NCI-H2196 (cell line): ENCODE measurements at regions not wholly inside any gene's neighbourhood (a gene's known extent, or its start where the extent isn't known, plus 50 kb on each side); places are given as distances from the start of the nearest gene placed in this dataset.
"Not testable (repeated sequence)": the region's sequence is repeated elsewhere in the genome, so short reads cannot be mapped to it uniquely, and the experiment has no call there.

ENCODE experiments used
- DNase-seq: peaks from one replicate; lab custom pipeline; 2025; ENCODE audit not compliant: unreplicated experiment; lab: John Stamatoyannopoulos, UW

DNA sequence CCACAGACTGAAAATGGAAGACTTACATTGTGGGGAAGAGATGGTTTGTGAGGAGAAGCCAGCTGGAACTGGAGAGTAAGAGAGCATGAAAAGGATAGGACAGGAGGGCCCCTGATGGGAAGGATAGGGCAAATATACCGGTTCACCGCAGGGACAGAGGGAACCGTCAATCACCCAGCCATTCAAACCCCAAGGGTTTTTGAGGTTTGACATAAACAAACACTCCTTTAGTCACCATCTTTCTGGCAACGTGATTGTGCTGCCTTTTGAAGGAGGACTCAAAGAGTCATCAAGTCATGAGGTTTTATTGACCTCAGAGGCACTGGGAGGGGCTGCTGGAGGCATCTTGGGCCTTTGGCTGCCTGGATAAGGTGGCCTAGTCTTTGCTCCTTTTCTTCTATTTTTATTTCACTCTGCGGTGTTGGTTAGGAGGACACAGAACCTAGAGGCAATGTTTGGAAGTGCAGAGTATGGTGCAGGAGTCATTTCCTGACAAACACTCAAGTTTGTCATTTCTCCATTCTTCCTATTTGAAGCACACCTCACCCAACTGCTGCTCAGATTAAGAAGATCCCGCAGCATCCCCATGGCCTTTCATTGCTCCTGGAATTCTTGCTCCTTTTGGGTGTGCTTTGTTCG, 487.3 kb upstream of the SPRED2 start:
- DNase-seq = no peak

DNA sequence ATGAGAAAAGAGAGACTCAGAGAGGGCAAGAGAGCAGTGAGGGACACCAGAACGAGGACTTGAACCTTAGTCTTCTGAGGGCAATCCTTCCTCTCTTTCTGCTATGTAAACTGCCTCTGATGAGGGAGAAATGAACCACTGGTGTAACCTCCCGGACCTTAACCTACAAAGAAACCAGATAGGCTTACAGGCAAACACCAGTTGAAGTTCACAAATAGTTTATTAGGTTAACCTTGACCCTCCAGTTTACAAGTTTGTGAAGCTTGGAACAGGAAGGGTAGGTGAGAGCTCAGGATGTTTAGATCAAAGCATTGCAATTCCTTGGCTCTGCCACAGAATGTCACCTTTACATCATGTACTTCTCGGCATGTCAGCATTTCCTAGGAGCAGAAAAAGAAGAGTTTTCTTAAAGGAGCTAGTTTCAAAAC, 486.4 kb upstream of the SPRED2 start:
- no peak for DNase-seq

DNA sequence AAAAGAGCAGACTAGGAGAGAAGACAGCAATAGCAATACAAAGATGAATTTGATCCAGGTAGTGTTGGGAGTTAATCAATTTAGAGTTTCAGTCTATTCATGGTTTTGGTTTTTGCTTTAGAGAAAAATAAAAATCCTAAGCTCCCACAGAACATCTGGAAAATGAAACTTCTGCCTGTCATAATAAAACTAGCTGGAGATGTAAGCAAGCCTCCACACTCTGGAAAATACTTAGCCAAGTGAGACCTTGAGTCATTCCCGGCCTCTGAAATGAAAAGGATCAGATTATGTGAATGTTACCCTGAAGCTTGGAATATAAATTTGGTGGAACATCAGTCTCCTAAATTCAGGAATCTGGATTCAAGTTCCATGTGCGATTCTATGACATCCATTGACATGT, 485.6 kb upstream of the SPRED2 start:
- no peak for DNase-seq

DNA sequence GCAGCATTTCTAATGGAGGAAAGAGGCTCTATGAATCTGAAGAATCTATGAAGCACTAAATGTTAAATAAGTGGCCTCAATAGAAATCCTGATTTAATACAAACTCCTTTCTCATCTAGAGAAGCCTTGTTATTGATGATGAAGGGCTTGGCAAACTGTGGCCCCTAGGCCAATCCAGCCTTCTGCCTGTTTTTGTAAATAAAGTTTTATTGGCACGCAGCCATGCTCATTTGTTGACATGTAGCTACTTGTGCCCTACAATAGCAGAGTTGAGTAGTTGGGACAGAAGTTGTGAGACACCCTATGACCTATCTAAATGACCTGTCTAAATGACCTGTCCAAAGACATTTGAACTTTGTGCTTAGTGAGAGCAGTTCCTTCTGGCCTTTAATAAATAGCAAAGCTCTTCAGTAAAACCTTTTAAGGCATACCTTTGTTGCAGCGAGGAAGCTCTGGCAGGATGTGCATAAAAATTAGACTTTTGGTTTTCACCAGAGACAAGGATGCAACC, 484.4 kb upstream of the SPRED2 start:
- DNase-seq = no peak

DNA sequence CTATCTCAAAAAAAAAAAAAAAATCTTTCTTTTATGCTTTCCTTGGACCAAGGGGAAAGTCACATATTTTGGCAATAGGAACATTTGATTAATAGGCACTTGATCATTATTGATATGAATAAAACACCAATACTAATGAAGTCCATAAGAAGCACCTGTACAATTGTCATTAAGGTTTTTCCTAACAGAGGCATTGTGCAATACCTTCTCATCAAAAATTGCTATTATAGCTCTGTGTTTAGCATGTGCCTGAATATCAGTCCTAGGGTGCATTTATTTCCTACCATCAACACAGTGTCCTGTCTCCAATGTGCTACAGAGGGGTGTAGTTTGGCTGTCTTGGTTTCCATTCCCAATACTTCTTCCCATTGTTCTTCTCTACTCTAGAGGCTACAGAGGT, 483.8 kb upstream of the SPRED2 start:
- no peak for DNase-seq

DNA sequence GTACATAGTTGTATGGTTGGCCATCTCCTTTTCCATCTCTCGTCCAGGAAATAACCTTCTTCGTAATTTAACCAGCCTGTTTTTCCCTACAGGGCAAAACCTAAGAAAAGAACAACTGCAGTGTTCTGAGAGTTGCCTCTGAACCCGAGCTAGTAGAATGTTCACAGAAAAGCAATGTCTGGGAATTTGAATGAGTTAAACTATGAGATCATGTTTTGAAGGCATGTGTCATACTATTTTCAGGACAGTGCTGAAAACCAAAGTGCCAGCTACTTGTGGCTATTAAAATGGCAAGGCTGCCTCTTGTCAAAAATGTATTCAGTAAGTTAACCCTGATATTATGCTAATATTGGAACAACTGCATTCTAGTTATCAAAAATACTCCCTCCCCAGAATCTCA, 482.9 kb upstream of the SPRED2 start:
- no peak for DNase-seq

DNA sequence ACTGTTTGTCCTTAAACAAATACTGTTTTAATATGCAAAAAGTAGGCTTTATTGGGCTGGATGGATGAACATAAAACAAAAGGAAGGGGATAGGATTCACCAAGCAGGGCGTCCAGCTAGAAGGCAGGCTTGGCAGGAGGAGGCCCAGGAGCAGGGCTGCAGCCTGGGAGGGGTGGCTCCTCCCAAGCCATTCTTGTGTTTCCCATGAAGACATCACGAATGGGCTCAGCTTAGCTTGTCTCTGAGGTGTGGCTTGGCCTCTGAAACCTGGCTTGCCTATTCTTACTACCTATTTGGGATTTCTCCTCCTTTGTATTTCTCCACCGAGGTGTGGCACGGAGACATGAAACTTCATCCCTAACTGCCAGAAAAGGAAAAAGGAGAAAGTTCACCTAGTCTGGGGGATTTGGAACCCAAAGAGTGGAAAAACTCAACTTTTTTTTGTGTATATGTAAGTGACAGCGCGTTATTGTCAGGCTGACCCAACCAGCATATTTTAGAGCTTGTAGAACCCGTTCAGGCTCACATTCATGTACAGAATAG, 481.9 kb upstream of the SPRED2 start:
- DNase-seq = no peak

DNA sequence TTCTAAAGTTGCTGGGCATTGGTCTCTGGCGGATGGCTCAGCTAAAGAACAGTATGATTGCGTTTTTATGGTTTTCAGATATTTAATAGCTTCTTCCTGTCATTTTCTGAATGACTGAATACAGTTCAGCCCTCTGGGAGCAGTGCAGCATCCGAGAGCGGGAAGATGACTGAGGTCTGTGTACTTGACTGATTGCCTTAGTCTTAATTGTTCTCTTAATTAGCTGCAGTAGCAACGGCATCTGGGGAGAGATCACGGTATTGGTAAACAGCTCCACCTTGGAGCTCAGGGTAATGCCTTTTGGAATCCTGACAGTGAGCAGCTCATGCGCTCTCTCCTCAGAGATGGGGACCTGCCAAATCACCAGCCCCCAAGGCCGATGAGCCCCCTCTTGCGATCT, 481.4 kb upstream of the SPRED2 start:
- DNase-seq = no peak

DNA sequence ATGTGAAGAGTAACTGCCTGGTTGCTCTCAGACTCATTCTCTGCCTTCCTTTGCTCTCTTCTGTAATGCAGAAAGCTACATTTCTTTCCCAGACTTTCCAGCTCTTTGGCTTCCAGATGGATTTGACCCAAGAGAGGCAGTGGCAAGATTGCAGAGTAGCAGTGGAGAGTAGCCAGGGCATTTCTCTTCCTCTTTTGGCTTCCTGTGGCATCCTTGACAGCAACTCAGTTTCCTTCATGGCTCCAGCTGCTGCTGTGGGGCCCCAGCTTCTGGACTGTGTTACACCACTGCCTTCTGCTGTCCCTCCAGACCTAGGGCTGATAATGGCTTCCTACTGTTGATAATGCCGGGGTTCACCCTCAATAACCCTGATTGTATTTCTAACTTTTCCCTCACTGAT, 469.4 kb upstream of the SPRED2 start:
- no peak for DNase-seq

DNA sequence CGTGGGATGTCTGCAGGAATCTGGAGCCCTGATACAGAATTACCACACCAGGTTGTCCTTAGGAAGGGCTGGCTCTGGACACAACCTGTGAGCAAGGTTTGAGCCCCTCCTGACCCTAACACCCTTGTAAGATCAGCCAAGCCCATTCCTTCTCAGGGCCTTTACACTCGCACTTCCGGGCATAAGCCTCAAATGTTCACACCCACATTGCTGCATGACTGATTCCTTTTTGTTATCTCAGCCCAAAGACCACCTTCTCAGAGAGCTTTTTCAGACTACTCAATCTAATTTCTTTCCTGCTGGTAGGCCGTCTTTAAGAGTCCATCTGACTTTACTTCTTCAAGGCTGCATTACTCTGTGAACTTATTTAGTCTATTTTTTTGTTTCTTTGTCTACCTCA, 464.0 kb upstream of the SPRED2 start:
- no peak for DNase-seq

DNA sequence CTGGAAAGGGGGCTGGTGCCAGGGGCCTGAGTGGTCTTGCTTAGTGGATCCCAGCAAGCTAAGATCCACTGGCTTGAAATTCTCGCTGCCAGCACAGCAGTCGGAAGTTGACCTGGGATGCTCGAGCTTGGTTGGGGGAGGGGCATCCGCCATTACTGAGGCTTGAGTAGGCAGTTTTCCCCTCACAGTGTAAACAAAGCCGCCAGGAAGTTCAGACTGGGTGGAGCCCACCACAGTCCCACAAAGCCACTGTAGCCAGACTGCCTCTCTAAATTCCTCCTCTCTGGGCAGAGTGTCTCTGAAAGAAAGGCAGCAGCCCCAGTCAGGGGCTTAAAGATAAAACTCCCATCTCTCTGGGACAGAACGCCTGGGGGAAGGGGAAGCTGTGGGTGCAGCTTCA, 457.7 kb upstream of the SPRED2 start:
- DNase-seq = not testable (repeated sequence)

DNA sequence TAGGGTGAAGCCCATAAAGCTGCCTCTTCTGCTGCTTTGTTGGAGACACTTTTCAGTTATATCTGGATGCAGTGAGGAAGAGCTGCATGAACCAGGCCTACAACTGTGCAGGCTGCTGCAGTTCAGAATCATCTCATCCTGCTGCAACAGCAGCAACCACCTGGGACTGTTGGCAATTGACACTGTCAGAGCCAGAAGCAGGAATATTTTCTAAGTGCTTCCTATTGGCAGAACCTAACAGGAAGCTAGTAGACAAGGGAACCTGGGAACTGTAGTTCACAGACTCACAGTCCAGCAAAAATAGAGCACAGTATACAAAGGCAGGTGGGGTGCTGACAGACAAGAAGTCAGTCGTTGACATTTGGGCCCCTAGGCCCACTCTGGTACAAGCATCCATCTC, 452.9 kb upstream of the SPRED2 start:
- DNase-seq = no peak

DNA sequence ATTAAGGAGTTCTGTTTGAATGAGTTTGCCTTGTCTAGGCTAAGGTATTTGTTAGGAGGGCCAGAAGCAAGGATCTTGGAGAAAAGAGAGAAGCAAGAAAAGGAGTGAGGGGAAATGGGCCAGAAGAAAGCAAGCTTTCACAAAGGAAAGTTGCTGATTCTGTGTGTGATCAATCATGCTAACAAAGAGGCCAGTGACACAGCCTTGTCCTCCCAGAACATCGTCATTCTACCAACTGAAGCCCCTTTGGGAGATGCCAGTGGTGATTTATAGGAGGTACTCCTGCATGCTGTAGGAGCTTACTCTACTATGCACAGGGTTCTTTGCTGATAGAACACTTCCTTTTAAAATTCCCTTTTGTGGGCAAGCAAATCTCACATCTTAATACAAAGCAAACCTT, 449.2 kb upstream of the SPRED2 start:
- no peak for DNase-seq

DNA sequence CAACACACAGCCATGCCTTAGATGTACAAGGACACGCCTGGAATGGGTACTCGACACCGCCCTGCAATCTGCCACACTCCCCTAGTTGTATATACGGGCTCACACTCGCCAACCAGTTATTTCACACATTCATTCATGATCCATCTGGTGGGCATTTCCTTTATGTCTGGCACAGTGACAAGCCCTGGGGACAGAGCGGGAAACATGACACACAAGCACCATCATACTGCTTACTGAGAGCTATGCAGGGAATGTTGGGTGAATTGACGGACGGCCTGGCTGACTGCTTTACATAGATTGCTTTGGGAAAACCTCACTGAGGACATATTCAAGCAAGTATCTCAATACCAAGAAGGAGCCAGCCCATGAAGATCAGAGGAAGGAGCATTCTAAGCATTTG, 448.0 kb upstream of the SPRED2 start:
- DNase-seq = no peak

DNA sequence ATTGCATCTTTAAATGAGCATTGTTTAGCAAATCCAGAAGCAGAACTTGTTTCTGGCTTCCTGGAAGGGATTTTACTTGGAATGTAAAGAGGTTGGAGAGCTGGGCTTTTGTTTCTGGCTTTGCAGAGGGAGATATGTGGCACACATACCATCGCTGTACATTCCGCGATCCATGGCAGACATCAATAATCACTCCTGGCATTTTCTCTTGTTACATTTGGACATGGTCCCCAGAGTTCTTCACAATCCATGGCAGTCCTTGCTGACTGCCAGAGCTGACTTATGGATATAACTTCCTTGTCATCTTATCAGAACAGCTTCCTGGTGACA, 445.6 kb upstream of the SPRED2 start:
- no peak for DNase-seq

DNA sequence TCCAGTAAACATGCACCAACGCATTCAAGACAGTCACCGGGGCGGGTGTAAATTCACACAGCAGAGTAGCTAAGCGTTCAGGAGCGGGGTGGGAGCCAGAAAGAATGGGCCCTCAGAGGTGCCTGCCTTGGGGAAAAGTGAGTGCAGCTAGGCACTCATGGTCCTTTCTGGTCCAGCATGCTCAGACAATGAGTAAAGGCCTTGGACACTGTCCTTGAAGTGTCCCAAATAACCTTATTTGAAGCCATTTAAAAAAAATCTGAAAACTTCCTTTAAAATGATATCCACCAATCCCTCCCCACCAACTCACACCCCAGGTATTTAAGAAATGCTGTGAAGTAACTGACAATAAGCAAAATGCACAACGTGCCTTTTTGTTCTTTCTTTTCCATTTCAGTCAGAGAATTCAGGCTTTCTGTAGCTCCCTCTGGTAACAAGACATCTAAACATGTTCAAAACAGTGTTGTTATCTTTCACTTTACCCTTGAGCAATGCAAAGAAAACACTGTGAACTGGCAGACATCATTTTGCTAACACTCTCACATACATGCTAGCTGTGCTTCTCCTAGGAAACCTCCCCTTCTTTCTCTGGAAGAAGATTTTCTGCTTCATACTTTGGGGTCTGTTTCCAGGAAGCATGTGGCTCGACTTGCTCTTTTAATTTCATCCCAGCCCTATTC, 445.1 kb upstream of the SPRED2 start:
- DNase-seq = no peak

DNA sequence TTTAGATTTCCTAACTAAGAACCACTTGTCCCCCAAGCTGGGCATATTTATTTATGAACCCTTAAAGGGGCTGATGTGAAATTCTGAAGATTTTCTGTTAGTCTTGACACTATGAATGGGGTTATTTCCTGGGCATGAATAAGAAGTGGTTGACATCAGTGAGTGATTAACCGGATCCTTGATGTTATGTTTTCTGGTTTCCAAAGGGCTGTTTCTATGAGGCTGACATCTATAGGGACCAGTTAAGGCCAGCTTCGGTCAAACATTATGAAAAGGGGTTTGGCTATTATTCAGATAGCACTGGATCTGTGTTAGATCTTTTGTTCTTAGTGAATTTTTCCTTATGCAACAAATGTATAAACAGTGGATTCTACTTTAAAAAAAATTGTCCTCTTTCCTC, 443.7 kb upstream of the SPRED2 start:
- DNase-seq = no peak

DNA sequence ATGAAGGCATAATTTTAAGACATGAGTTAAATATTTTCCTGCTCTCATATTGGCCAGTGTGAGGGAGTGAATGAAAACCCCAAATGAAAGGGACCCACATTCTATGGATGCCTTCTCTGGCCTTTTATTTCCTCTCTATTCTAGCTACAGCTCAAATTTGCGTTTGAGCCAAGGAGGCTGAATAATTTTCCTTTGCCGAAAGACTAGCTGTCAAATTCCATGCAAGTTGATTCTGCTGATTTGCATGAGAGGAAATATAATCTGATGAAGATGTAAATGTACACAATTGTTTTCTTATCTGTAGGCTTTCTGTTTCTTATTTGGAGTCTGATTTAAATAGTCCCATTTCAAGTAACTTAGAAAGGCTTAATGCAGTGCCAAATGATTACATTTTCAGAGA, 438.4 kb upstream of the SPRED2 start:
- DNase-seq = no peak

DNA sequence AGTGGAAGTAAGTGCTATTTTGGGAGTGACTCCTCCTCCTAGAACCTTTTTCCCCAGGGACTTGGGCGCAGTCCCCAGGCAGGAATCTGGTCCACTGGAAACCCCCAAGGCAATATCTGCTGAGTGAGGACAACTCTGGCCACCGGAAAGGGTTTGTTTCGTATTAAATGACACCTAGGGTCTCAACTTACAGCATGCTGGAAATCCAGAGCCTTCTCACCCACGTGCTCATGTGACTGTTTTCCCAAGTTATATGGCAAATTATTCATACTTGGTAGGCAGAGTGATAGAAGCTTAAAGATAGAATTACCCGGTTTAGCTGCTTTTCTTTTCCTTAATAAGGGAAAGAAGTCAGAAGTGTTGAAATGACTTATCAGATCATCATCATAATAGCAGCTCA, 436.9 kb upstream of the SPRED2 start:
- no peak for DNase-seq

DNA sequence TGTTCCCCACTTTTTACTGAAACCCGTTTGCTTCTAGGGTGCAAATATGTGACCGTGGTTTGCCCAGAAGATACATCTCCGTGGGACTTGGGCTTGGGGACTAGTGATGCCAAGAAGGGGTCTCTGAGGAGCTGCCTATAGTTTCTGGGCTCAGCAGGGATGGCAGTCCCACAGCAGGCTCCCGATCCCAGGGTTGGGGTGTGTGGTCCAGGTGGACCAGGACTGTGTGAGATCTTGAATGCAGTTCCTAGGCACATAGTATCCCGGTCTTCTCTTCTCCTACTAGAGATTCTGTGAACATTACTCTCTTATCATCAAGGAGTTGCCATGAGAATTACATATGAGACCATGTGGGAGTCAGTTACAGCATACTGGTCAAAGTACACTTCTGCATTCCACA, 435.8 kb upstream of the SPRED2 start:
- DNase-seq = no peak

DNA sequence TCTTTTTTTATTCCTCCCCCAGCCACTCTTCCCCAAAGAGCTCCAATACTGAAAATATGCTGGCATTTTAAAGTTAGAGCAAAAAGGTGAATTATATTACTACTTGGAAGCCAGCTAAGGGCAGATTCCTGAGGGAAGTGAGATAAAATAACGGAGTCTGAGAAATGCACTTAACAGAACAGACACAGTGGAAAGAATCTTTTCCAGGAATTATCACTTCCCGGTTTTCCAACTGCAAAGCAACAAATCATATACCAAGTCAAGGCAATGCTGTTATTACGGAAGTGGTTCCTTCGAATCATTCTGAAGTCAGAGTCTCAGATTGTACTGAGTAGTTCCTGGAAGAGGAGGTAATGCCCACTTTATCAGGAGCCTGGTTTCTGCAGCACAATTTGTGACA, 435.0 kb upstream of the SPRED2 start:
- no peak for DNase-seq

DNA sequence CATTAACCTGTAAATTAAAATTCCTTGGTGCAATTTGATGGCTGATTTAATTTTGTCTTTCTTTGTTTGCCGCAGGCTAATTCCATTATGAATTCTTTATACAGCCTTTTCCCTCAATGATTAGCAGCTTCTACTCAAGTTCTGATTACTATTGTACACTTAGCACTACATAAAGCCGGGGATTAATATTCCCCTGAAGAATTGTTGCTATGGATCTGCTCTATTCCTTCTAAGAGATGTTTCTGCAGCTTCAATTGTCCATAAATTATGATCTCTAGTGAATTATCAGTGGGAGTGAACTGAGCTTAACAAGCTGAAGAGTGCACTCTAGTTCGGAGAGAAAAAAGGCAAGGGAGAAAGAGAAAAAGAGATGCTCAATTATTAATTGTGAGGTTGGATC, 433.7 kb upstream of the SPRED2 start:
- no peak for DNase-seq

DNA sequence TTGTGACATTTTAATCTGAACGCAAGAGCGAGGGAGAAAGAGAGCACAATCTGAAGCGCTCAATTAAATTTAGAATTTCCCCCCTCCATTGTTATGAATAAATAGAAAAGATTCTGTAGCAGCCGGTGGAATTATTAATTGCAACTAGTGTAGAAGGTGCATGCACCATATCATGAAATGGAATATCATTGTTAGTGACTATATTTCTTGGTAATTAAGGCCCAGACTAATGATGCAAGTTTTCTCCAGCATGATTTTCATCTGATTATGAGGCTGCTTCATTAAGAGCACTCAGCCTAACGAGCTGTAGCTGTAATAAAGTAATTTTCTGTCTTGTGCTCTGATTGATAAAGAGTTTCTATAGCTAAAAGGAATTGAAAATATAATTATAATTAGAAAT, 432.2 kb upstream of the SPRED2 start:
- DNase-seq = no peak
